Fibroblast of skin of right biceps (primary cell): ENCODE measurements at regions not wholly inside any gene's neighbourhood (a gene's known extent, or its start where the extent isn't known, plus 50 kb on each side); places are given as distances from the start of the nearest gene placed in this dataset.
"Not testable (repeated sequence)": the region's sequence is repeated elsewhere in the genome, so short reads cannot be mapped to it uniquely, and the experiment has no call there.

Experiments
- DNase-seq: peaks from one replicate; pipeline ENCODE4 v3.0.0-alpha.2; 2013

GRCh38 chr5:62757686-62758085, 179.1 kb downstream of the LRRC70 start:
- DNase-seq = not testable (repeated sequence)

- DNase-seq = not testable (repeated sequence)
These were observed 174.4 kb downstream of the LRRC70 start for GRCh38 chr5:62752998-62753367.

- not testable (repeated sequence) for DNase-seq
These were observed 173.7 kb downstream of the LRRC70 start for GRCh38 chr5:62752056-62752997.

GRCh38 chr5:62742207-62742606, 163.6 kb downstream of the LRRC70 start:
- no peak for DNase-seq

- DNase-seq = no peak
These were observed 163.1 kb downstream of the LRRC70 start for GRCh38 chr5:62741761-62742160.

GRCh38 chr5:62737766-62738165, 159.1 kb downstream of the LRRC70 start:
- no peak for DNase-seq

- DNase-seq = no peak
These were observed 154.1 kb downstream of the LRRC70 start for GRCh38 chr5:62732677-62733121.

GRCh38 chr5:62731022-62731421, 152.4 kb downstream of the LRRC70 start:
- DNase-seq = no peak

GRCh38 chr5:62729675-62730074, 151.1 kb downstream of the LRRC70 start:
- no peak for DNase-seq

- no peak for DNase-seq
These were observed 149.2 kb downstream of the LRRC70 start for GRCh38 chr5:62727861-62728260.

GRCh38 chr5:62727184-62727583, 148.6 kb downstream of the LRRC70 start:
- DNase-seq = no peak

GRCh38 chr5:62722360-62722759, 143.7 kb downstream of the LRRC70 start:
- DNase-seq = no peak

- peak; percentile 11 for DNase-seq
These were observed 141.4 kb downstream of the LRRC70 start for GRCh38 chr5:62720031-62720441.

GRCh38 chr5:62719061-62719720, 140.6 kb downstream of the LRRC70 start:
- DNase-seq = no peak

GRCh38 chr5:62718324-62718723, 139.7 kb downstream of the LRRC70 start:
- no peak for DNase-seq

GRCh38 chr5:62717301-62717933, 138.8 kb downstream of the LRRC70 start:
- DNase-seq = no peak

GRCh38 chr5:62714296-62714695, 135.7 kb downstream of the LRRC70 start:
- DNase-seq = no peak

- no peak for DNase-seq
These were observed 130.1 kb downstream of the LRRC70 start for GRCh38 chr5:62708481-62709325.

GRCh38 chr5:62707563-62707962, 128.9 kb downstream of the LRRC70 start:
- no peak for DNase-seq

GRCh38 chr5:62707131-62707530, 128.5 kb downstream of the LRRC70 start:
- no peak for DNase-seq

- DNase-seq = no peak
These were observed 126.4 kb downstream of the LRRC70 start for GRCh38 chr5:62705022-62705421.

GRCh38 chr5:62702126-62702525, 123.5 kb downstream of the LRRC70 start:
- DNase-seq = no peak

- DNase-seq = no peak
These were observed 122.4 kb downstream of the LRRC70 start for GRCh38 chr5:62701036-62701435.
